SU-DHL-6 (cell line): ENCODE measurements at regions not wholly inside any gene's neighbourhood (a gene's known extent, or its start where the extent isn't known, plus 50 kb on each side); places are given as distances from the start of the nearest gene placed in this dataset.

Experiments used
- H2AFZ ChIP-seq: fragments of 200-600 bp; sonication (generic); 2 replicates; pipeline ENCODE4 v1.6.1; 2014; ENCODE audit warnings: low read depth, mild to moderate bottlenecking, moderate library complexity, mixed read lengths, antibody characterized with exemption, low read length; ENCODE audit not compliant: severe bottlenecking
- H3F3A ChIP-seq: fragments of 200-600 bp; shearing (Covaris generic); 2 replicates; pipeline ENCODE4 v1.6.0; 2016; ENCODE audit warnings: antibody characterized with exemption, mild to moderate bottlenecking; ENCODE audit not compliant: insufficient read depth
- H3K27ac ChIP-seq: fragments of 200-600 bp; sonication (generic); 2 replicates; pipeline ENCODE4 v1.5.1; 2016; ENCODE audit warnings: low read depth, mild to moderate bottlenecking, low read length, moderate library complexity, mixed read lengths
- H3K27me3 ChIP-seq: fragments of 200-600 bp; sonication (generic), shearing (Covaris generic); 2 replicates; pipeline ENCODE4 v1.6.0; 2014; ENCODE audit warnings: mild to moderate bottlenecking, low read length
- H3K36me3 ChIP-seq: fragments of 200-600 bp; sonication (generic); 2 replicates; pipeline ENCODE4 v1.6.1; 2014; ENCODE audit warnings: mild to moderate bottlenecking, low read length, mixed read lengths
- H3K4me2 ChIP-seq: fragments of 300-600, 200-600 bp; shearing (Covaris generic), sonication (generic); 2 replicates; pipeline ENCODE4 v1.6.0; 2014; ENCODE audit warnings: low read length, low read depth, mild to moderate bottlenecking; ENCODE audit not compliant: poor library complexity, severe bottlenecking
- H3K4me3 ChIP-seq: fragments of 200-600 bp; sonication (generic); 2 replicates; pipeline ENCODE4 v1.5.1; 2014; ENCODE audit warnings: antibody characterized with exemption, low read length, mild to moderate bottlenecking, mixed read lengths; ENCODE audit not compliant: insufficient read depth, poor library complexity, severe bottlenecking
- H3K79me2 ChIP-seq: fragments of 200-600 bp; sonication (generic); 2 replicates; pipeline ENCODE4 v1.6.1; 2014; ENCODE audit warnings: mild to moderate bottlenecking, low read length, moderate library complexity; ENCODE audit not compliant: insufficient read depth
- H3K9ac ChIP-seq: fragments of 200-600 bp; sonication (generic); 2 replicates; pipeline ENCODE4 v1.7.0; 2014; ENCODE audit warnings: mild to moderate bottlenecking, low read length
- H3K9me2 ChIP-seq: fragments of 200-600 bp; sonication (generic); replicated peaks from 2 replicates; pipeline ENCODE4 v1.6.1; 2014; ENCODE audit warnings: low read length; ENCODE audit not compliant: insufficient read depth
- H3K9me3 ChIP-seq: fragments of 200-600 bp; sonication (generic); 2 replicates; pipeline ENCODE4 v1.6.1; 2014; ENCODE audit warnings: low read length, mixed read lengths; ENCODE audit not compliant: insufficient read depth
- H4K20me1 ChIP-seq: fragments of 200-600 bp; sonication (generic); 2 replicates; pipeline ENCODE4 v1.6.1; 2014; ENCODE audit warnings: low read depth, mild to moderate bottlenecking, antibody characterized with exemption, low read length, moderate library complexity, mixed read lengths
- EZH2phosphoT487 ChIP-seq: fragments of 200-600 bp; sonication (generic), shearing (Covaris generic); conservative IDR thresholded peaks from 2 replicates; pipeline ENCODE4 v1.6.1; 2018; ENCODE audit warnings: mild to moderate bottlenecking, antibody characterized with exemption, low read length, moderate library complexity, mixed read lengths
- TF ChIP-seq, protein P1 (sequence below): fragments of 200-600 bp; sonication (generic); IDR thresholded peaks from one replicate; pipeline ENCODE4 v1.5.1; 2017; ENCODE audit warnings: antibody characterized with exemption, mild to moderate bottlenecking, low read length, moderate library complexity; ENCODE audit not compliant: insufficient read depth, poor library complexity, severe bottlenecking

DNA sequence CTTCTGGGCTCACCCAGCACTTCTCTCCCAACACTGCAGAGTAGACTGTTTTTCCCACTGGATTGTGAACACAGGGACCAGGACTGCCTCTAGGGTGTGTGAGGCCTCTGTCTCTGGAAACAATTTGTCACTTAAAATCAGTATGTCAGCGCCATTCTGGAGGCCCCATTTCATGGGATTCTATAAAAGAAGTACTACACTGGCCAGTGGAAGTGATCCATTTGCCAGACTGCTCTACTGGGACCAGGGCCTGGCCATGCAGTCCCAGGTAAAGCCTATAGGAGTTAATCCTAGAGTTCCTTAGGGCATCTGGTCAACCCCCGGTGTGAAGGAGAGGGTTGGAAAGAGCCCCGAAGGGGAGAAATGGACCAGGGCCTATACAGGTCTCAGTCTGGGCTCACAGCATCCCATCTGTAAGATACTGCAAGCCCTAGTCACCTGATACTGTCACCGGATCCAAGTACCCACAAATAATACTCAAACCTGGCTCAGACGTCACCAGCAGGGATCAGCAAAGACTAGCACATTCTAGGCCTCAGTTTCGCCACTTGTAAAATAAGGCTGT is 245.0 kb downstream of the FOXD2 start:
- Histone ChIP-seq H3K27me3 (no peaks in the 10 kb centered on the region), H3F3A (no peaks in the 10 kb centered on the region), H2AFZ (no peak overlapping the region), H3K36me3 (no peaks in the 10 kb centered on the region), H3K9me3 (no peaks in the 10 kb centered on the region), H3K27ac (no peak overlapping the region), H3K4me3 (no peak overlapping the region), H3K79me2 (no peaks in the 10 kb centered on the region), H3K9ac (no peak overlapping the region), H3K9me2 (no peaks in the 10 kb centered on the region), H3K4me2 (no peak overlapping the region), H4K20me1 (no peaks in the 10 kb centered on the region)
- TF ChIP-seq EZH2phosphoT487, result no peak
- TF ChIP-seq, protein P1, sequence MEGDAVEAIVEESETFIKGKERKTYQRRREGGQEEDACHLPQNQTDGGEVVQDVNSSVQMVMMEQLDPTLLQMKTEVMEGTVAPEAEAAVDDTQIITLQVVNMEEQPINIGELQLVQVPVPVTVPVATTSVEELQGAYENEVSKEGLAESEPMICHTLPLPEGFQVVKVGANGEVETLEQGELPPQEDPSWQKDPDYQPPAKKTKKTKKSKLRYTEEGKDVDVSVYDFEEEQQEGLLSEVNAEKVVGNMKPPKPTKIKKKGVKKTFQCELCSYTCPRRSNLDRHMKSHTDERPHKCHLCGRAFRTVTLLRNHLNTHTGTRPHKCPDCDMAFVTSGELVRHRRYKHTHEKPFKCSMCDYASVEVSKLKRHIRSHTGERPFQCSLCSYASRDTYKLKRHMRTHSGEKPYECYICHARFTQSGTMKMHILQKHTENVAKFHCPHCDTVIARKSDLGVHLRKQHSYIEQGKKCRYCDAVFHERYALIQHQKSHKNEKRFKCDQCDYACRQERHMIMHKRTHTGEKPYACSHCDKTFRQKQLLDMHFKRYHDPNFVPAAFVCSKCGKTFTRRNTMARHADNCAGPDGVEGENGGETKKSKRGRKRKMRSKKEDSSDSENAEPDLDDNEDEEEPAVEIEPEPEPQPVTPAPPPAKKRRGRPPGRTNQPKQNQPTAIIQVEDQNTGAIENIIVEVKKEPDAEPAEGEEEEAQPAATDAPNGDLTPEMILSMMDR, result no peak

DNA sequence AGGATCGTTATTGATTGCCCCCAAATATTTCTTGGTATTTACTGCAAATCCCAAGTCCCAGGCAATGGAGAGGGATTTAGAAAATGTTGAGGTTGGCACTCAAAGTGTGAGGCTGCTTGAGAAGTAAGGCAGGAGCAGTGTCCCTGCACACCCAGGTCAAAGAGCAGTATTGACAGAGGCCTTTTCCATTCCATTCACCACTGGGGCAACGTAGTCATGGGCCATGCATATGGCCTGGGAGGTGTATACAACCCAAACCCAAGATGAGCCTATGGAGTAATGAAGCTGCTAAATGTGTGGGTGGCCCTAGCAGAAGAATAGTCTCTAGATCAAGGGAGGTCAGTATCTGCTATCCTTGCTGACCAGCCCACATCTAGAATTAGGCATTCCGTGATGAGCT is 245.6 kb downstream of the FOXD2 start:
- Histone ChIP-seq H3K4me2 (no peak overlapping the region), H3K9ac (no peak overlapping the region), H3K79me2 (no peaks in the 10 kb centered on the region), H3K9me3 (no peaks in the 10 kb centered on the region), H3K4me3 (no peak overlapping the region), H4K20me1 (no peaks in the 10 kb centered on the region), H3K27ac (no peak overlapping the region), H3K9me2 (no peaks in the 10 kb centered on the region), H3F3A (no peaks in the 10 kb centered on the region), H3K36me3 (no peaks in the 10 kb centered on the region), H3K27me3 (no peaks in the 10 kb centered on the region), H2AFZ (no peak overlapping the region)
- no peak for TF ChIP-seq EZH2phosphoT487
- TF ChIP-seq, protein P1, result no peak

- no peaks in the 10 kb centered on the region for H3K79me2 ChIP-seq
- no peaks in the 10 kb centered on the region for H3K36me3 ChIP-seq
- H4K20me1 ChIP-seq, result no peaks in the 10 kb centered on the region
- H3K27ac ChIP-seq, result no peak overlapping the region
- H3K4me2 ChIP-seq, result no peak overlapping the region
- H3K4me3 ChIP-seq, result no peak overlapping the region
- no peaks in the 10 kb centered on the region for H3K27me3 ChIP-seq
- TF ChIP-seq EZH2phosphoT487, result no peak
- TF ChIP-seq, protein P1, result no peak
- no peak overlapping the region for H2AFZ ChIP-seq
- H3K9ac ChIP-seq, result no peak overlapping the region
- no peaks in the 10 kb centered on the region for H3K9me3 ChIP-seq
- H3K9me2 ChIP-seq, result no peaks in the 10 kb centered on the region
- H3F3A ChIP-seq, result no peaks in the 10 kb centered on the region
These were observed 246.7 kb downstream of the FOXD2 start for GRCh38 chr1:47684518-47684917.
